Right atrium auricular region (tissue), 2 donors: ENCODE measurements at regions not wholly inside any gene's neighbourhood (a gene's known extent, or its start where the extent isn't known, plus 50 kb on each side); places are given as distances from the start of the nearest gene placed in this dataset.

Source experiments
- DNase-seq: peaks from one replicate; pipeline ENCODE4 v3.0.0-alpha.2; 2019; ENCODE audit warnings: low spot score
- H3K27ac ChIP-seq, 2 donors: fragments of 200-600 bp; sonication (generic); 1 replicate in 1 of 2; 2 replicates in 1 of 2; pipeline ENCODE4 v1.5.1; 2016 to 2019
- H3K27me3 ChIP-seq, 2 donors: fragments of 200-600 bp; sonication (generic); one replicate each; pipeline versions ENCODE4 v1.5.1 to v1.6.0; 2017 to 2019
- H3K36me3 ChIP-seq: fragments of 200-600 bp; sonication (generic); one replicate; pipeline ENCODE4 v1.5.1; 2016
- H3K4me1 ChIP-seq, 2 donors: fragments of 200-600 bp; sonication (generic); one replicate each; pipeline versions ENCODE4 v1.5.1 to v1.6.0; 2017 to 2019
- H3K4me3 ChIP-seq, 2 donors: fragments of 200-600 bp; sonication (generic); 1 replicate in 1 of 2; 2 replicates in 1 of 2; pipeline ENCODE4 v1.5.1; 2017 to 2019; ENCODE audit warnings: mild to moderate bottlenecking in 1 of 2, moderate library complexity in 1 of 2
- H3K9me3 ChIP-seq, 2 donors: fragments of 200-600 bp; sonication (generic); one replicate each; pipeline ENCODE4 v1.5.1; 2019
- TF ChIP-seq, protein P1 (sequence below), 2 donors: fragments of 200-600 bp; sonication (generic); IDR thresholded peaks; one replicate each; pipeline ENCODE4 v1.5.1; 2019; ENCODE audit warnings: antibody characterized with exemption in 2 of 2

DNA sequence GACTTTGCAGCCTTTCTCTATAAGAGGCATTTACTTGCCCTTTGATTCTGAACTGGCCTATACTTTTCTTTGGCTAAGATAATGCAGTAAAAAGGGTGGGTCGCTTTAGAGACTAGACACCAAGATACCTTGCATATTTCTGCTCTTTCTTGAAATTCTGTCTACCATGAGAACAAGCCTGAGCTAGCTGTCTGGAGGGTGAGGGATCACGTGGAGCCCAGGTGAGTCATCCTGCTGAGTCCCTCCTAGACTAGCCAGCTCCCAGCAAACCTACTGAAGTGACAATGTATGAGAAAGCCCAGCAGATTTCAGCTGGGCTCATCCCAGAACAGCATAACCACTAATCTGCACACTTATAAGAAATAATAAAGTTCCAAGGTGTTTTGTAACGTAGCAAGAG is 408.0 kb upstream of the KAZN start:
- Histone ChIP-seq H3K4me1 (no peaks in the 10 kb centered on the region), H3K36me3 (no peaks in the 10 kb centered on the region), H3K4me3 (no peak overlapping the region), H3K9me3 (no peaks in the 10 kb centered on the region), H3K27ac (no peak overlapping the region), H3K27me3 (no peaks in the 10 kb centered on the region)
- DNase-seq: no peak
- TF ChIP-seq, protein P1, sequence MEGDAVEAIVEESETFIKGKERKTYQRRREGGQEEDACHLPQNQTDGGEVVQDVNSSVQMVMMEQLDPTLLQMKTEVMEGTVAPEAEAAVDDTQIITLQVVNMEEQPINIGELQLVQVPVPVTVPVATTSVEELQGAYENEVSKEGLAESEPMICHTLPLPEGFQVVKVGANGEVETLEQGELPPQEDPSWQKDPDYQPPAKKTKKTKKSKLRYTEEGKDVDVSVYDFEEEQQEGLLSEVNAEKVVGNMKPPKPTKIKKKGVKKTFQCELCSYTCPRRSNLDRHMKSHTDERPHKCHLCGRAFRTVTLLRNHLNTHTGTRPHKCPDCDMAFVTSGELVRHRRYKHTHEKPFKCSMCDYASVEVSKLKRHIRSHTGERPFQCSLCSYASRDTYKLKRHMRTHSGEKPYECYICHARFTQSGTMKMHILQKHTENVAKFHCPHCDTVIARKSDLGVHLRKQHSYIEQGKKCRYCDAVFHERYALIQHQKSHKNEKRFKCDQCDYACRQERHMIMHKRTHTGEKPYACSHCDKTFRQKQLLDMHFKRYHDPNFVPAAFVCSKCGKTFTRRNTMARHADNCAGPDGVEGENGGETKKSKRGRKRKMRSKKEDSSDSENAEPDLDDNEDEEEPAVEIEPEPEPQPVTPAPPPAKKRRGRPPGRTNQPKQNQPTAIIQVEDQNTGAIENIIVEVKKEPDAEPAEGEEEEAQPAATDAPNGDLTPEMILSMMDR (IDR thresholded peaks at IDR 0.05): no peak

DNA sequence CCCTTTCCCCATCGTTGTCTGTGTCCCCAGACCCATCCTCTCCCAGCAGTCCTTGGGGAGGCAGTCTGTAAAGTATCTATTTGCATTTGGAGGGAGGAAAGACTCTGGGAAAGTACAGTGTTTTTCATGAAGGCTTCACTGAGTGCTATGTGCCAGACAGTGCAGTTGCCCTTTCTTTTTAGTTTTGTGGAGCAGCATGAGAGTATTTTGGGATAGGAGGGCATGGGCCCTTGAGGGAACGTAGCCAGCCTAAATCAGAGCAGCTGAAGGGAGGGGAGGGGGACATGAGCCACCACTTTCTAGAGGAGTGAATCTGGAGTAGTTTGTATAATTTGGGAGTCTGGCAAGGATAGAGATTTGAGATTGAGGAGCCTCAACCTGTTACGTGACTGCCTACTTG is 404.0 kb upstream of the KAZN start:
- H3K27ac ChIP-seq: no peak overlapping the region
- no peaks in the 10 kb centered on the region for H3K36me3 ChIP-seq
- H3K4me1 ChIP-seq: no peaks in the 10 kb centered on the region
- no peaks in the 10 kb centered on the region for H3K27me3 ChIP-seq
- no peak for DNase-seq
- TF ChIP-seq, protein P1 (IDR thresholded peaks at IDR 0.05): no peak
- H3K9me3 ChIP-seq: no peaks in the 10 kb centered on the region
- no peak overlapping the region for H3K4me3 ChIP-seq

DNA sequence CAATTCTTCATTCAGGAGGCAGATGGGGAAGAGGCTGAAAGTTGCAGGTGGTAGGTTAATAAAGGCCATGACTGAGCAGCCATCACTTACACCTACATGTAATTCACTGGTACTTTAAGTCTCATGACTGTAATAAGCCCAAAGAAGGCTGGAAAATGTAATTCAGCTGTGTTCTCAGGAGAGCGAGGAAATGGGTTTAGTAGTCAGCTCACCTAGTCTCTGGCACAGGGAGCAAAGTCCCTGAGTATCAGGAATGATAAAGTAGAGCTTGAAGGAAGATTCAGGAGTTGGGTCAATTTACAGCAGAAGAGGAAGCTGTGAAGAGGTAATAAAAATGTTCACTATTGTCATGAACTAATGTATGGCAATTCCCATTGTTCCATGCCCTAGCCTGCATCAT is 393.4 kb upstream of the KAZN start:
- Histone ChIP-seq H3K27me3 (no peaks in the 10 kb centered on the region), H3K4me3 (no peak overlapping the region), H3K4me1 (no peaks in the 10 kb centered on the region), H3K36me3 (no peaks in the 10 kb centered on the region), H3K9me3 (no peaks in the 10 kb centered on the region), H3K27ac (no peak overlapping the region)
- TF ChIP-seq, protein P1 (IDR thresholded peaks at IDR 0.05): no peak
- no peak for DNase-seq

DNA sequence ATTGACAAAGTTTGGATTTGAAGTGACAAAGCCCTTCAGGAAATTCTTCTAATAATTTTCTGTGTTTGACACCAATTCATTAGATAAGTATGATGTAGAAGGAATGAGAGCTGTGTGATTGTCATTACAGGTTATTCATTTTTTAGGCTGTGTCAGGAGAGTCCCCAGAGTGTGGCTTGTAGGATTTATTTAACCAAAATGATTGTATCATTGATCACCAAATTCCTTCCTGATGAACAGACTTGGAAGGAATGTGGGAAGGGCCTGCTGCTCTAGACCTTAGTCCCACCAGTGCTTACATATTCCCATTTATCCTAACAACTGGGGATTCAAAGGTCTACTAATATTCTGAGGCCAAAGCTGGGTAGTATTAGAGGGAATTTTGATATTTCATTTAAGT is 383.3 kb upstream of the KAZN start:
- Histone ChIP-seq H3K9me3 (peaks cover 0 to 38% of the 10 kb centered on the region in 2 donors), H3K4me3 (no peak overlapping the region), H3K27me3 (no peaks in the 10 kb centered on the region), H3K27ac (no peak overlapping the region), H3K4me1 (no peaks in the 10 kb centered on the region), H3K36me3 (no peaks in the 10 kb centered on the region)
- no peak for DNase-seq
- TF ChIP-seq, protein P1 (IDR thresholded peaks at IDR 0.05): no peak

DNA sequence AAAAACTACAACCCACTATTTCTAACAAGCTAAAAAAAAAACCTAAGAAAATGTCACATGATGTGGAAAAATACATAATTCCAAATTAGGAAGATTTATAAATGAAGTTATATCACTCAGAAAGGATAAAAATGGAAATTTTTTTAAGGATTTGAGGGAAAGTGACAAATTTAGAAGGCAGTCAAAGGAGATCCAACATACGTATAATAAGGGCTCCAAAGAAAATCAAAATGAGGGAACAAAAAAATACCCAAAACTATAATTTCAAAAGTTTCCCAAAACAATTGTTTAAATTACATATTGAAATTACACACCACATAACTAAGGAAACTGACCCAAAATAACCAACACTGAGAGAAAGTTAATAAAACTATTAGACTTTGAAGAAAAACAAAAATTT is 381.1 kb upstream of the KAZN start:
- Histone ChIP-seq H3K4me3 (no peak overlapping the region), H3K9me3 (peaks cover 0 to 38% of the 10 kb centered on the region in 2 donors), H3K36me3 (no peaks in the 10 kb centered on the region), H3K27ac (no peak overlapping the region), H3K27me3 (no peaks in the 10 kb centered on the region), H3K4me1 (no peaks in the 10 kb centered on the region)
- TF ChIP-seq, protein P1 (IDR thresholded peaks at IDR 0.05): no peak
- DNase-seq: no peak

DNA sequence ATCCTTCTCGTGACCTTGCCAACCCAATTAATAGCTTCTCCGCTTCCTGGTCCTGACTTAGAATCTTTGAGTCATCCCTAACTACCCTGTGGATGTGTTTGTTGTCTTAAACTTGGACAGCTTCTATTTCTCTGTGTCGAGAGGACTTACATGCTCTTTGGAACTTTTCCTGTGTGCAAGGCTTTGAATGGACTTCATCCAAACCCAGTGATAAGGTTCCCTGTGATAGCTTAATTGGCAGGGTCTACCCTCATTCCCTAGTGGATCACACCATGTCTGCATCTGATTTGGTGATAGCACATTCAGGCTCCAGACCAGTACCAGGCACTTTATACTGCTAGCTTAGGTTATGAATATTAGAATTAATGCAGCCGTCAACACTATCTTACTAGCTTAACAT is 378.2 kb upstream of the KAZN start:
- Histone ChIP-seq H3K9me3 (peaks cover 0 to 30% of the 10 kb centered on the region in 2 donors), H3K36me3 (no peaks in the 10 kb centered on the region), H3K4me1 (no peaks in the 10 kb centered on the region), H3K27ac (no peak overlapping the region), H3K27me3 (no peaks in the 10 kb centered on the region), H3K4me3 (no peak overlapping the region)
- DNase-seq: no peak
- TF ChIP-seq, protein P1 (IDR thresholded peaks at IDR 0.05): no peak
